ENCODE measurements at regions not wholly inside any gene's neighbourhood (a gene's known extent, or its start where the extent isn't known, plus 50 kb on each side); places are given as distances from the start of the nearest gene placed in this dataset.
A peak's percentile ranks its signal among the peaks of the same experiment; 100 is the strongest.

- TF ChIP-seq, protein P1, sequence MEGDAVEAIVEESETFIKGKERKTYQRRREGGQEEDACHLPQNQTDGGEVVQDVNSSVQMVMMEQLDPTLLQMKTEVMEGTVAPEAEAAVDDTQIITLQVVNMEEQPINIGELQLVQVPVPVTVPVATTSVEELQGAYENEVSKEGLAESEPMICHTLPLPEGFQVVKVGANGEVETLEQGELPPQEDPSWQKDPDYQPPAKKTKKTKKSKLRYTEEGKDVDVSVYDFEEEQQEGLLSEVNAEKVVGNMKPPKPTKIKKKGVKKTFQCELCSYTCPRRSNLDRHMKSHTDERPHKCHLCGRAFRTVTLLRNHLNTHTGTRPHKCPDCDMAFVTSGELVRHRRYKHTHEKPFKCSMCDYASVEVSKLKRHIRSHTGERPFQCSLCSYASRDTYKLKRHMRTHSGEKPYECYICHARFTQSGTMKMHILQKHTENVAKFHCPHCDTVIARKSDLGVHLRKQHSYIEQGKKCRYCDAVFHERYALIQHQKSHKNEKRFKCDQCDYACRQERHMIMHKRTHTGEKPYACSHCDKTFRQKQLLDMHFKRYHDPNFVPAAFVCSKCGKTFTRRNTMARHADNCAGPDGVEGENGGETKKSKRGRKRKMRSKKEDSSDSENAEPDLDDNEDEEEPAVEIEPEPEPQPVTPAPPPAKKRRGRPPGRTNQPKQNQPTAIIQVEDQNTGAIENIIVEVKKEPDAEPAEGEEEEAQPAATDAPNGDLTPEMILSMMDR (conservative IDR thresholded peaks at IDR 0.05; ENCODE audit: low read depth, low read length) = no peak
- no peak overlapping the region for H3K4me3 ChIP-seq (ENCODE audit: low read depth, low read length)
- DNase-seq (ENCODE audit: low read depth) = peak; percentile 61
These were observed 74.7 kb downstream of the BTG1 start for GRCh38 chr12:92070864-92071445.

DNA sequence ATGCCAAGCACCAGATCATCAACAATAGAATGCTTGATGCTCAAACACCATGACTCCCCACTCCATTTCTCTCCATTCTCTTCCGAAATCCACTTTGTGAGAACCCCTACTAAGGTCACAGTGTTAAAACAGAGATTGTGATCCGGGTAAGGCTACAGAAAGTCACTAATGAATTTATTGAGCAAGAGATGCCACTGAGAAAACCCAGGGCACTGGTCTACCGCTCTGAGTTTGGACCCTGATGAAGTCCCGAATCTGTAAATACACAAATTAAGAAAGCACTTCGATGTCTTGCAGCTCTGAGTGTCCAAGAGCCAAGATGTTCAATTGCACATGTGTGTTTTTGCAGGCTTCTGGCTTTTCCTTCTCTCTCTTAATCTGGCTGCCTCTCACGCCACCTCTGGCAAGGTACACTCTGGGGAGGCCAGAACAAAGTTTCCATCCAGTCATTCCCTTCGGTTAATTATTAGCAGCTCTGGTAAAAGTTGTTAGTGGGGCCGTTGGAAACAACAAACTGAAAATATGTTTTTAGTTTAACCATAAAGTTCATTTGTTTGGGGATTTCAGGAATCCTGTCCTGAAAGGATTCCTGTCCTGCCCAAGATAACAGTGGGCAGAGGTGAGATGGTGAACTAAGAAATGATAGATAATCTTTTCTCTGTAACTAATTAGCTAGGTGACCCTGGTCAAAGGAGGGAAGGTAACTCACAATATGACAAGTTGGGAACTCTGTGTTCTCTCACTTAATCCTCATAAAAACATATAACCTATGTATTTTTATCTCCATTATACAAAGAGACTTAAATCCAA is 75.4 kb downstream of the BTG1 start:
- peak; percentile 76 for DNase-seq (ENCODE audit: low read depth)
- TF ChIP-seq, protein P1 (conservative IDR thresholded peaks at IDR 0.05; ENCODE audit: low read depth, low read length) = peak; percentile 45
- peak overlapping the region; percentile 25 for H3K4me3 ChIP-seq (ENCODE audit: low read depth, low read length)

DNA sequence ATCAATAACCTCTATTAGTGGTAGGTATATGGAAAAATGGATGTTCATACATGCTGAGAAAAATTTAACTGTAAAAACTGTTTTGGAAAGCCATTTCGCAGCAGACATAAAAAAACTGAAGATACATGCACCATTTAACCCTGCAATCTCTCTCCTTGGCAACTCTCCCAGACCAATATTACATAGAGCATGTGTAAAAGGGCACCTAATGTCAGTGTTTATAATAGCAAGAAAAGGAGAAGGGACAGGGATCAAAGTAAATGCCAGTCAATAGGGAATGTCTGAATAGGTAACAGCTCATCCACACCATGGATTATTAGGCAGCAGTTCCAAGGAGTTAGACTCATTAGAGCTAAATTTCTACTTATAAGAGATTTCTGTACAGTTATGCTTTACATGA is 77.2 kb downstream of the BTG1 start:
- DNase-seq (ENCODE audit: low read depth) = no peak

DNA sequence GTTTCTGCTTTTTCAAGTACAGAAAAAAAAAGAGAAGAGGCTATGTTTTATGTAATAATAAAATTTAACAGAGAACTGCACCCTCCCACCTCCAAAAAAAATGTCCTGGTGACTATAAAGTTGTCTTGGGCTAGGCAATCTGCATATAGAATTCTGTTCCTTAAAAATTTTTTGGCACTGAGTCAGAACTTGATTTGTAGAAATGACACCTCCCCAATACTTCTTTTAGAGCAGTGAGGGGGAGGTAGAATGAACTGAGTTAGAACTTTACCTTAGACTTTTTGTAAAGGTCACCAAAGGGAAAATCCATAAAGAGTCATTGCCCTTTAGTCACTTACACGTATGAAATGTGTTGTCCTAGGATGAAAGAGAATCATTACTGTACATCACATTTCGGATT is 80.0 kb downstream of the BTG1 start:
- TF ChIP-seq, protein P1 (conservative IDR thresholded peaks at IDR 0.05; ENCODE audit: low read depth, low read length) = no peak
- no peak for DNase-seq (ENCODE audit: low read depth)
- no peak overlapping the region for H3K4me3 ChIP-seq (ENCODE audit: low read depth, low read length)

More for the DNA sequence above, 77.2 kb downstream of the BTG1 start:
- no peak overlapping the region for H3K4me3 ChIP-seq (ENCODE audit: low read depth, low read length)
- TF ChIP-seq, protein P1 (conservative IDR thresholded peaks at IDR 0.05; ENCODE audit: low read depth, low read length) = no peak

DNA sequence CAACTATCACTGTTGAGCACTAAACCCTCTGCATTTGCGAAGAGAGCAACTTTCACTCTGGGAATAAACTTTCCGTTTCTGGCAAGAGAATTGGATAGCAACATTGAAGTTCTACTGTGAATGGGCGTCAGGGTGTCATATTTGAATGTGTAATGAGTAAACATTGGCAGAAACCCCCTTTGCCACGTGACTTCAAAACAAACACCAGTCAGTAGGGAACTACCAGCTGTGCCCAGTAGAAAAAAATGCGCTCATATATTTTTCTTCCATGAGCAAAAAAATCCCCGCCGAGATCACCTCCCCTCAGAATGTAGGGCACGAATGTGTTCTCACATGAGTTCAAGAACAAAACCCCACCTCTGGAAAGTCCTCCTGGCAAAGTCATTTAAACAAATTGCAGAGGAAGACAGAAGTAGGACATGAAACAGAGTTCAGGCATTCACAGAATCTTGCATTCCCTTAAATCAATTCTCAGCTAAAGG is 80.6 kb downstream of the BTG1 start:
- DNase-seq (ENCODE audit: low read depth) = no peak

GRCh38 chr12:92064422-92064821 is 81.2 kb downstream of the BTG1 start:
- DNase-seq (ENCODE audit: low read depth) = no peak
- H3K4me3 ChIP-seq (ENCODE audit: low read depth, low read length) = no peak overlapping the region
- TF ChIP-seq, protein P1 (conservative IDR thresholded peaks at IDR 0.05; ENCODE audit: low read depth, low read length) = no peak

More for the DNA sequence above, 80.6 kb downstream of the BTG1 start:
- TF ChIP-seq, protein P1 (conservative IDR thresholded peaks at IDR 0.05; ENCODE audit: low read depth, low read length) = no peak
- no peak overlapping the region for H3K4me3 ChIP-seq (ENCODE audit: low read depth, low read length)
